ENCODE measurements at regions not wholly inside any gene's neighbourhood (a gene's known extent, or its start where the extent isn't known, plus 50 kb on each side); places are given as distances from the start of the nearest gene placed in this dataset.

DNA sequence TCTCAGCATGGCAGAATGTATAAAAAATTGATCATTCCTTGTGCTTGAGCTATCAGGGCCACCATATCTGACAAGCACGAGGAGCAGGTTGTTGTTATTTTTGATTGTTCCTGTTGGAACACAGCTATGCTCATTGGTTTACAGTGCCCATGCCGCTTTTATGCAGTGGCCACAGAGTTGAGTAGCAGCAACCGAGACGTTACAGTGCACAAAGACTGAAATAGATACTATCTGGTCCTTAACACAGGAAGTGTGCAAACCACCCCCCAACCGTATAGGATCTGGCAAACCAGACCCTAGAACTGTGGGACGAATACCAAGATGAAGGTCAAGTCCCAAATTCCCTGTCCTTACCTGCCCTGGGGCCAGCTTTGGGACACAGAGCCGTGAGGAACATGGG is 216.6 kb downstream of the KLF6 start:
- Histone ChIP-seq H3K4me1 (no peaks in the 10 kb centered on the region), H3K27ac (no peak overlapping the region), H3K36me3 (no peaks in the 10 kb centered on the region), H3K27me3 (no peaks in the 10 kb centered on the region), H3K4me3 (no peak overlapping the region), H3K9me3 (no peaks in the 10 kb centered on the region)
- ATAC-seq (no peak), DNase-seq (no peak)
- WGBS (ENCODE audit: insufficient coverage, low coverage, low lambda C conversion rate, missing lambda C conversion rate), result 55% methylated on average over 3 of the region's 7 CpGs
- intact Hi-C loops (cut with DNase I), result no loop called here
- TF ChIP-seq, protein P1, sequence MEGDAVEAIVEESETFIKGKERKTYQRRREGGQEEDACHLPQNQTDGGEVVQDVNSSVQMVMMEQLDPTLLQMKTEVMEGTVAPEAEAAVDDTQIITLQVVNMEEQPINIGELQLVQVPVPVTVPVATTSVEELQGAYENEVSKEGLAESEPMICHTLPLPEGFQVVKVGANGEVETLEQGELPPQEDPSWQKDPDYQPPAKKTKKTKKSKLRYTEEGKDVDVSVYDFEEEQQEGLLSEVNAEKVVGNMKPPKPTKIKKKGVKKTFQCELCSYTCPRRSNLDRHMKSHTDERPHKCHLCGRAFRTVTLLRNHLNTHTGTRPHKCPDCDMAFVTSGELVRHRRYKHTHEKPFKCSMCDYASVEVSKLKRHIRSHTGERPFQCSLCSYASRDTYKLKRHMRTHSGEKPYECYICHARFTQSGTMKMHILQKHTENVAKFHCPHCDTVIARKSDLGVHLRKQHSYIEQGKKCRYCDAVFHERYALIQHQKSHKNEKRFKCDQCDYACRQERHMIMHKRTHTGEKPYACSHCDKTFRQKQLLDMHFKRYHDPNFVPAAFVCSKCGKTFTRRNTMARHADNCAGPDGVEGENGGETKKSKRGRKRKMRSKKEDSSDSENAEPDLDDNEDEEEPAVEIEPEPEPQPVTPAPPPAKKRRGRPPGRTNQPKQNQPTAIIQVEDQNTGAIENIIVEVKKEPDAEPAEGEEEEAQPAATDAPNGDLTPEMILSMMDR (IDR thresholded peaks at IDR 0.05), result no peak
- no peak for TF ChIP-seq POLR2A (IDR thresholded peaks at IDR 0.05)

DNA sequence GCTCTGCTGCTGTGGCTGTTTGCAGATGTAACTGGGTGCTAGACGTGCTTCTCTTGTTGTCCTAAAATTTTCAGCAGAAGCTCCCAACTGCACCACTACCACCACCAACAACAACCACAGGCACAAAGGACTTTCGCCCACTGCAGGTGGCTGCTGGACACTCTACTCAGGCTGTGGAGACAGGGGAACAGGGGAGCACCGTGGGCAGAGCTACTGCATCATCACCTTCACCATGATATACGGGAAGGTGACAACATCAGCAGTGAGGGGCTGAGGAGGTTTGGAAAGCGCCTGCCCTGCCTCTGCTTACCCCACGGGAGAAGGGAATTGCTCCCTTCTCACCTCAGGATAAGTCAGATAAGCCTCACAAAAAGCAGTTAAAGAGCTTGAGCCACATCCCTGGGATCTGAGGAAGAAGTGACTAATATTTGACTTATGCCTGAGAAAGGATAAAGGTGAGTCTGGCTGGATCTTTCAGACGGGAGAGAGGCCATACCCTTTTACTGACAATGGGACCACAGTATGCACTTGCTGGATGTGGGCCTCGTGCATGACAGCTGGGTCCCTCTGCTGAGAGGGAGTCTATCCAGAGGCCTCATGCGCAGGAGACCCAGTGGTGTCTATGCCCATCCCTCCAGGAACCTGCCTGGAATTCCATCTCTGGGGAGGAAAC is 217.6 kb downstream of the KLF6 start:
- no peak for ATAC-seq
- 30% methylated on average over 6 of the region's 9 CpGs for WGBS (ENCODE audit: insufficient coverage, low coverage, low lambda C conversion rate, missing lambda C conversion rate)
- Histone ChIP-seq H3K4me1 (no peaks in the 10 kb centered on the region), H3K27ac (no peak overlapping the region), H3K36me3 (no peaks in the 10 kb centered on the region), H3K9me3 (no peaks in the 10 kb centered on the region), H3K4me3 (no peak overlapping the region), H3K27me3 (no peaks in the 10 kb centered on the region)
- intact Hi-C loops (cut with DNase I), result no loop called here
- no peak for DNase-seq
- no peak for TF ChIP-seq POLR2A (IDR thresholded peaks at IDR 0.05)
- TF ChIP-seq, protein P1 (IDR thresholded peaks at IDR 0.05), result no peak

DNA sequence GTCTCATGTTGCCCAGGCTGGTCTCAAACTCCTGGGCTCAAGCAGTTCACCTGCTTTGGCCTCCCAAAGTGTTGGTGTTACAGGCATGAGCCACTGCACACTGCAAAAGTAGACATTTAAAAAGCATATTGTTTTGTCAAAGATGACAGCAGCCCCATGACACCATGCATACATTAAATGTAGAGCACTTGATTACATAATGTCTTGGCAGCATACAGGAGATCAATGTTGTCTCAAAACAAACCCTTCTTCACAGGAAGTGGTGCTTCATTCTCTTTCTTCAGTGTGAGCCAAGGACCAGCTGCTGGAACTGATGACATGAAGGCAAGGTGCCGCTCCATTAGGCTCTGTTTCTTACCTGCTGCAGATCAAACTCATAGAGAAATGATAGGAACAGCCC is 218.4 kb downstream of the KLF6 start:
- ATAC-seq, result no peak
- Histone ChIP-seq H3K9me3 (no peaks in the 10 kb centered on the region), H3K27me3 (no peaks in the 10 kb centered on the region), H3K27ac (no peak overlapping the region), H3K36me3 (no peaks in the 10 kb centered on the region), H3K4me3 (no peak overlapping the region), H3K4me1 (no peaks in the 10 kb centered on the region)
- TF ChIP-seq, protein P1 (IDR thresholded peaks at IDR 0.05), result no peak
- no peak for TF ChIP-seq POLR2A (IDR thresholded peaks at IDR 0.05)
- WGBS (ENCODE audit: insufficient coverage, low coverage, low lambda C conversion rate, missing lambda C conversion rate), result 86% methylated on average over 1 of the region's 1 CpG
- intact Hi-C loops (cut with DNase I), result no loop called here
- no peak for DNase-seq

DNA sequence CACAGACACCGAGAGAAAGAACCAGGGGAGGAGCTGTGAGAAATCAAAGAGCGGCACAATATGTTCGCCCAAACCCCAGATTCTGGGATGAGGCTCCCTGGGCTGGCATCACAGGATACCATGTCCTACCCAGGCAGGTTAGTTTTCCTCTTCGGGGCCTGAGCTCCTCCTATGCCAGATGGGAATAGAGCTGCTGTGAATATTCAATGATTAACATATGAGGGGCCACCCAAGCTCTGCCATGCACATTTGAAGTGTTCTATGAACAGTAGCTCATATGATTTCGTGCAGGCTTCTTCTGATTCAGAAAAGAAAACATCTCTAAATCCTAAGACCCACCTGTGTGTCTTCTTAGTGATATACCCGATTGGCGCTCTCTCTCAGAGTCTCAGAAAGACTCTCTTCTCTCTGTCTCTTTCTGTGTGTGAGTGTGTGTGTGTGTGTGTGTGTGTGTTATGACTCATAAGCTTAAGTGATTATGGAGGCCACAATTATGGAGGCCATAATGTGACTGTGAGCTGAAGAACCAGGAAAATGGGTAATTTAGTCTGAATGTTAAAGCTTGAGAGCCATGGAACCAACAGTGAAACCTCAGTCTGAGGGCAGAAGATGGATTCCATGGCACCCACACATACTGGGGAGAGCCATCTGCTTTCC is 220.5 kb downstream of the KLF6 start:
- Histone ChIP-seq H3K36me3 (no peaks in the 10 kb centered on the region), H3K27ac (no peak overlapping the region), H3K9me3 (no peaks in the 10 kb centered on the region), H3K27me3 (no peaks in the 10 kb centered on the region), H3K4me1 (no peaks in the 10 kb centered on the region), H3K4me3 (no peak overlapping the region)
- DNase-seq (no peak), ATAC-seq (no peak)
- 76% methylated on average over 4 of the region's 7 CpGs for WGBS (ENCODE audit: insufficient coverage, low coverage, low lambda C conversion rate, missing lambda C conversion rate)
- TF ChIP-seq, protein P1 (IDR thresholded peaks at IDR 0.05), result no peak
- TF ChIP-seq POLR2A (IDR thresholded peaks at IDR 0.05), result no peak
- intact Hi-C loops (cut with DNase I), result no loop called here

All from right lobe of liver (tissue), 6 donors.